HEK293 (cell line): ENCODE measurements at regions not wholly inside any gene's neighbourhood (a gene's known extent, or its start where the extent isn't known, plus 50 kb on each side); places are given as distances from the start of the nearest gene placed in this dataset.

Source experiments
- PBX3 ChIP-seq: sonication (generic); formaldehyde crosslinking; IDR thresholded peaks from 2 replicates; pipeline ENCODE4 v1.8.1; 2022; ENCODE audit warnings: mild to moderate bottlenecking, moderate library complexity, missing genetic modification reagents
- SCRT2 ChIP-seq: fragments of 450-650 bp; formaldehyde crosslinking; IDR thresholded peaks from 2 replicates; pipeline ENCODE4 v1.5.1; 2016; ENCODE audit warnings: missing biosample characterization, missing genetic modification characterization
- ZNF132 ChIP-seq: fragments of 450-650 bp; formaldehyde crosslinking; IDR thresholded peaks from 2 replicates; pipeline ENCODE4 v1.5.1; 2017; ENCODE audit warnings: missing biosample characterization, missing genetic modification characterization, borderline replicate concordance
- ZNF280D ChIP-seq: fragments of 450-650 bp; formaldehyde crosslinking; IDR thresholded peaks from 2 replicates; pipeline ENCODE4 v1.5.1; 2016; ENCODE audit warnings: missing biosample characterization, missing genetic modification characterization

GRCh38 chr6:56746767-56747504 is 104.2 kb upstream of the DST start:
- TF ChIP-seq ZNF280D (tag by site-specific recombination) (no peak), ZNF132 (no peak), PBX3 (CRISPR knock-in tag) (no peak), SCRT2 (tag by site-specific recombination) (peak; percentile 93)
